Lower lobe of right lung (tissue), 2 donors: ENCODE measurements at regions not wholly inside any gene's neighbourhood (a gene's known extent, or its start where the extent isn't known, plus 50 kb on each side); places are given as distances from the start of the nearest gene placed in this dataset.

Experiments
- ATAC-seq, 2 donors: fragments of 200-7000 bp; cut with Tn5 transposase; one replicate each; pipeline ENCODE4 v1.9.1; 2020 to 2022; ENCODE audit warnings: mild to moderate bottlenecking in 2 of 2, moderate library complexity in 2 of 2
- DNase-seq: peaks from one replicate; pipeline ENCODE4 v3.0.0-alpha.2; 2020
- H3K27ac ChIP-seq: fragments of 200-600 bp; one replicate; pipeline ENCODE4 v1.8.0; 2022
- H3K27me3 ChIP-seq: fragments of 200-600 bp; one replicate; pipeline ENCODE4 v1.8.0; 2022; ENCODE audit warnings: low read depth
- H3K36me3 ChIP-seq: fragments of 200-600 bp; one replicate; pipeline ENCODE4 v1.8.0; 2022; ENCODE audit warnings: mild to moderate bottlenecking
- H3K4me1 ChIP-seq: fragments of 200-600 bp; one replicate; pipeline ENCODE4 v1.8.0; 2022
- H3K4me3 ChIP-seq: fragments of 200-600 bp; one replicate; pipeline ENCODE4 v1.8.0; 2022; ENCODE audit warnings: mild to moderate bottlenecking
- H3K9me3 ChIP-seq: fragments of 200-600 bp; one replicate; pipeline ENCODE4 v1.8.0; 2022
- intact Hi-C: fragments of 100-400 bp; cut with DNase I; formaldehyde crosslinking; loops from one replicate; pipeline ENCODE4 v1.11.0; 2022
- TF ChIP-seq, protein P1 (sequence below): fragments of 200-600 bp; IDR thresholded peaks from one replicate; pipeline ENCODE4 v1.8.0; 2022; ENCODE audit warnings: antibody characterized with exemption, mild to moderate bottlenecking
- donor health status: DM: no; HTN: yes; CAD: no; lungs with severe emphysema.

GRCh38 chr17:77316651-77317050, 175.9 kb downstream of the SEC14L1 start:
- no peaks in the 10 kb centered on the region for H3K9me3 ChIP-seq
- no peak for DNase-seq
- H3K36me3 ChIP-seq = no peaks in the 10 kb centered on the region
- intact Hi-C loops = no loop called here
- TF ChIP-seq, protein P1, sequence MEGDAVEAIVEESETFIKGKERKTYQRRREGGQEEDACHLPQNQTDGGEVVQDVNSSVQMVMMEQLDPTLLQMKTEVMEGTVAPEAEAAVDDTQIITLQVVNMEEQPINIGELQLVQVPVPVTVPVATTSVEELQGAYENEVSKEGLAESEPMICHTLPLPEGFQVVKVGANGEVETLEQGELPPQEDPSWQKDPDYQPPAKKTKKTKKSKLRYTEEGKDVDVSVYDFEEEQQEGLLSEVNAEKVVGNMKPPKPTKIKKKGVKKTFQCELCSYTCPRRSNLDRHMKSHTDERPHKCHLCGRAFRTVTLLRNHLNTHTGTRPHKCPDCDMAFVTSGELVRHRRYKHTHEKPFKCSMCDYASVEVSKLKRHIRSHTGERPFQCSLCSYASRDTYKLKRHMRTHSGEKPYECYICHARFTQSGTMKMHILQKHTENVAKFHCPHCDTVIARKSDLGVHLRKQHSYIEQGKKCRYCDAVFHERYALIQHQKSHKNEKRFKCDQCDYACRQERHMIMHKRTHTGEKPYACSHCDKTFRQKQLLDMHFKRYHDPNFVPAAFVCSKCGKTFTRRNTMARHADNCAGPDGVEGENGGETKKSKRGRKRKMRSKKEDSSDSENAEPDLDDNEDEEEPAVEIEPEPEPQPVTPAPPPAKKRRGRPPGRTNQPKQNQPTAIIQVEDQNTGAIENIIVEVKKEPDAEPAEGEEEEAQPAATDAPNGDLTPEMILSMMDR = no peak
- peak overlapping the region; percentile 46 for H3K27ac ChIP-seq
- no peaks in the 10 kb centered on the region for H3K27me3 ChIP-seq
- no peak overlapping the region for H3K4me3 ChIP-seq
- no peak for ATAC-seq
- H3K4me1 ChIP-seq = peaks cover 48% of the 10 kb centered on the region

DNA sequence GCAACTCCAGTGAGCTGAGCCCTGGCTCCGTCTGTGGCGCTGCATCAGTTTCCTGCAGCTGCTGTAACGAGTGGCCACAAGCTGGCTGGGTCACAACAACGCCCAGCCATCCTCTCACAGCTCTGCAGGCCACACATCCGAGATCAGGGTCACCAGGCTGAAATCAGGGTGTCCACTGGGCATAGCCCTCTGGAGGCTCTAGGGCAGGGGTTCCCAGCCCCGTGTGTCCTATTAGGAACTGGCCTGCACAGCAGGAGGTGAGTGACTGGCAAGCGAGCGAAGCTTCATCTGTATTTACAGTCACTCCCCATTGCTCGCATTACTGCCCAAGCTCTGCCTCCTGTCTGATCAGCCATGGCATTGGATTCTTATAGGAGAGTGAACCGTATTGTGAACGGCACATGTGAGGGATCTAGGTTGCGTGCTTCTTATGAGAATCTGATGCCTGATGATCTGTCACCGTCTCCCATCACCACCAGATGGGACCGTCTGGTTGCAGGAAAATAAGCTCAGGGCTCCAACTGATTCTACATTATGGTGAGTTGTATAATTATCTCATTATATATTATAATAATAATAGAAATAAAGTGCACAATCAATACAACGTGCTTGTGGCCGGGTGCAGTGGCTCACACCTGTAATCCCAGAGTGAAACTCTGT, 176.5 kb downstream of the SEC14L1 start:
- DNase-seq (no peak), ATAC-seq (no peak)
- Histone ChIP-seq H3K27me3 (no peaks in the 10 kb centered on the region), H3K9me3 (no peaks in the 10 kb centered on the region), H3K27ac (no peak overlapping the region), H3K36me3 (no peaks in the 10 kb centered on the region), H3K4me1 (peaks cover 54% of the 10 kb centered on the region), H3K4me3 (no peak overlapping the region)
- TF ChIP-seq, protein P1 = no peak
- intact Hi-C loops = no loop called here

DNA sequence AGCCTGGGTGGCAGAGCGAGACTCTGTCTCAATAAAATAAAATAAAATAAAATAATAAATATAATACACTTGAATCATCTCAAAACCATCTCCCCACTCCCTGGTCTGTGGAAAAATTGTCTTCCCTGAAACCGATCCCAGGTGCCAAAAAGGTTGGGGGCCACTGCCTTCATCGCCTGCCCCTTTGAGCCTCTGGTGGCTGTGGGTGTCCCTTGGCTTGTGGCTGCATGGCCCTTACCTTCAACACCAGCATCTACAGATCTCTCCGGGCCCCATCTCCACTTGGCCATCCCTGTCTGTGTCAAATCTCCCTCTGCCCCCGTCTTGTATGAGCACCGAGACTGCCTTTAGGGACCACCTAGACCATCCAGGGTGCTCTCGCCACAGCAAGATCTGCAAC, 177.3 kb downstream of the SEC14L1 start:
- intact Hi-C loops = no loop called here
- no peak for ATAC-seq
- no peaks in the 10 kb centered on the region for H3K36me3 ChIP-seq
- no peaks in the 10 kb centered on the region for H3K9me3 ChIP-seq
- H3K27ac ChIP-seq = no peak overlapping the region
- peaks cover 62% of the 10 kb centered on the region for H3K4me1 ChIP-seq
- no peak for DNase-seq
- H3K27me3 ChIP-seq = no peaks in the 10 kb centered on the region
- no peak overlapping the region for H3K4me3 ChIP-seq
- TF ChIP-seq, protein P1 = no peak

GRCh38 chr17:77318491-77319210, 177.9 kb downstream of the SEC14L1 start:
- ATAC-seq (peak in 1 of 2 donors; percentile 8), DNase-seq (peak; percentile 66)
- TF ChIP-seq, protein P1 = no peak
- no peaks in the 10 kb centered on the region for H3K36me3 ChIP-seq
- no peaks in the 10 kb centered on the region for H3K9me3 ChIP-seq
- H3K4me1 ChIP-seq = peaks cover 68% of the 10 kb centered on the region
- no peaks in the 10 kb centered on the region for H3K27me3 ChIP-seq
- intact Hi-C loops = no loop called here
- peak overlapping the region; percentile 93 for H3K27ac ChIP-seq
- H3K4me3 ChIP-seq = peak overlapping the region; percentile 61

- ATAC-seq (peak; percentile 87 to 89), DNase-seq (peak; percentile 91)
- H3K4me3 ChIP-seq = peak overlapping the region; percentile 61
- no peaks in the 10 kb centered on the region for H3K27me3 ChIP-seq
- intact Hi-C loops = no loop called here
- TF ChIP-seq, protein P1 = no peak
- H3K36me3 ChIP-seq = no peaks in the 10 kb centered on the region
- H3K9me3 ChIP-seq = no peaks in the 10 kb centered on the region
- H3K4me1 ChIP-seq = peaks cover 76% of the 10 kb centered on the region
- H3K27ac ChIP-seq = peak overlapping the region; percentile 93
Measured at GRCh38 chr17:77319211-77320043, 178.7 kb downstream of the SEC14L1 start.
